GM12891 (cell line): ENCODE measurements at regions not wholly inside any gene's neighbourhood (a gene's known extent, or its start where the extent isn't known, plus 50 kb on each side); places are given as distances from the start of the nearest gene placed in this dataset.

Experiments
- PAX5 ChIP-seq: IDR thresholded peaks from 2 replicates; pipeline ENCODE4 v1.6.1; 2011; ENCODE audit warnings: low read length, moderate library complexity, mild to moderate bottlenecking; ENCODE audit not compliant: insufficient read depth, severe bottlenecking
- POLR2A ChIP-seq: IDR thresholded peaks from 2 replicates; pipeline ENCODE4 v1.6.1; 2011; ENCODE audit warnings: low read depth, low read length, control low read depth
- POLR2AphosphoS5 ChIP-seq: IDR thresholded peaks from 2 replicates; pipeline ENCODE4 v1.6.1; 2011; ENCODE audit warnings: low read depth, low read length, control low read depth
- TAF1 ChIP-seq: IDR thresholded peaks from 2 replicates; pipeline ENCODE4 v1.6.1; 2011; ENCODE audit warnings: low read depth, low read length, control low read depth

DNA sequence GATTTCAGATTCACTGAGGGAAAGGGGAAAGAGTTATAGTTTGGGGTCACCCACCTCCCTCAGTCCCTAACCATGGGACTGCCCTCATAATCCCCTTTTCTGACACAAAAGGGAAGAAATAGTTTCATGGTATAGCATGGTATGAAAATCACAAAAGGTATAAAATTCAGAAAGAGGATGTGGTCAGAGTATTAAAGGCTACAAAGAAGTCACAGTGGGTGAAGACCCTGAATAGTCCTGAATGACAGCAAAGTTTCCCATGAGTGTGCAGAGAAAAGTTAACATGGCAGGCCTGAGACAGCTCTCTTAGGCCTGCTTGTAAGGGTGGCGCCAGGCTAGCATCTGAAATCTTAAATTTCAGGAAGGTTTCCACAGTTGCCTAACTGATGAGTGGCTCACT lies 290.6 kb upstream of the ZNF608 start:
- TF ChIP-seq TAF1: no peak
- TF ChIP-seq POLR2A: no peak
- TF ChIP-seq PAX5: no peak
- TF ChIP-seq POLR2AphosphoS5: no peak
